Hepatocyte (in vitro differentiated cells): ENCODE measurements at regions not wholly inside any gene's neighbourhood (a gene's known extent, or its start where the extent isn't known, plus 50 kb on each side); places are given as distances from the start of the nearest gene placed in this dataset.

Source experiments
- DNase-seq: peaks from one replicate; pipeline ENCODE4 v3.0.0-alpha.2; 2016; ENCODE audit warnings: low spot score
- H2AFZ ChIP-seq: fragments of 200-600 bp; sonication (generic); 2 replicates; pipeline ENCODE4 v1.6.0; 2016; ENCODE audit warnings: antibody characterized with exemption, mild to moderate bottlenecking
- H3K27ac ChIP-seq: fragments of 200-600 bp; sonication (generic); 2 replicates; pipeline ENCODE4 v1.5.1; 2016; ENCODE audit warnings: mild to moderate bottlenecking
- H3K27me3 ChIP-seq: fragments of 200-600 bp; sonication (generic); 2 replicates; pipeline ENCODE4 v1.6.1; 2016
- H3K36me3 ChIP-seq: fragments of 200-600 bp; sonication (generic); replicated peaks from 2 replicates; pipeline ENCODE4 v1.5.1; 2016; ENCODE audit warnings: low read depth; ENCODE audit not compliant: insufficient read depth
- H3K4me1 ChIP-seq: fragments of 200-600 bp; sonication (generic); 2 replicates; pipeline ENCODE4 v1.5.1; 2016; ENCODE audit warnings: mild to moderate bottlenecking, moderate library complexity; ENCODE audit not compliant: insufficient read depth
- H3K4me2 ChIP-seq: fragments of 200-600 bp; sonication (generic); 2 replicates; pipeline ENCODE4 v1.6.0; 2016
- H3K4me3 ChIP-seq: fragments of 200-600 bp; sonication (generic); 2 replicates; pipeline ENCODE4 v1.5.1; 2016; ENCODE audit warnings: mild to moderate bottlenecking
- H3K79me2 ChIP-seq: fragments of 200-600 bp; sonication (generic); 2 replicates; pipeline ENCODE4 v1.6.0; 2017; ENCODE audit warnings: mild to moderate bottlenecking
- H3K9me2 ChIP-seq: fragments of 200-600 bp; sonication (generic); replicated peaks from 2 replicates; pipeline ENCODE4 v1.6.0; 2017; ENCODE audit warnings: mild to moderate bottlenecking; ENCODE audit not compliant: insufficient read depth
- H3K9me3 ChIP-seq: fragments of 200-600 bp; sonication (generic); 2 replicates; pipeline ENCODE4 v1.5.1; 2016; ENCODE audit warnings: low read depth, mild to moderate bottlenecking
- H4K20me1 ChIP-seq: fragments of 200-600 bp; sonication (generic); 2 replicates; pipeline ENCODE4 v1.6.0; 2016; ENCODE audit warnings: mild to moderate bottlenecking; ENCODE audit not compliant: insufficient read depth, poor library complexity, severe bottlenecking
- EZH2 ChIP-seq: fragments of 200-600 bp; sonication (generic); IDR thresholded peaks from 2 replicates; pipeline ENCODE4 v1.6.1; 2016; ENCODE audit warnings: antibody characterized with exemption, mild to moderate bottlenecking, borderline replicate concordance
- EZH2phosphoT487 ChIP-seq: fragments of 200-600 bp; sonication (generic); IDR thresholded peaks from one replicate; pipeline ENCODE4 v1.6.1; 2018; ENCODE audit warnings: antibody characterized with exemption, mild to moderate bottlenecking, low read depth, moderate library complexity; ENCODE audit not compliant: unreplicated experiment, severe bottlenecking
- WGBS: methylation state at CpG from one replicate; pipeline ENCODE4 v1.1.6; 2016; ENCODE audit warnings: low lambda C conversion rate; ENCODE audit errors: missing lambda C conversion rate; 5-methylcytosine and 5-hydroxymethylcytosine counted together
- TF ChIP-seq, protein P1 (sequence below): fragments of 200-600 bp; sonication (generic); IDR thresholded peaks from 2 replicates; pipeline ENCODE4 v1.5.1; 2016; ENCODE audit warnings: antibody characterized with exemption, mild to moderate bottlenecking; ENCODE audit not compliant: poor library complexity

- no peak overlapping the region for H2AFZ ChIP-seq
- H3K9me2 ChIP-seq: no peaks in the 10 kb centered on the region
- no peak for TF ChIP-seq EZH2phosphoT487
- TF ChIP-seq, protein P1, sequence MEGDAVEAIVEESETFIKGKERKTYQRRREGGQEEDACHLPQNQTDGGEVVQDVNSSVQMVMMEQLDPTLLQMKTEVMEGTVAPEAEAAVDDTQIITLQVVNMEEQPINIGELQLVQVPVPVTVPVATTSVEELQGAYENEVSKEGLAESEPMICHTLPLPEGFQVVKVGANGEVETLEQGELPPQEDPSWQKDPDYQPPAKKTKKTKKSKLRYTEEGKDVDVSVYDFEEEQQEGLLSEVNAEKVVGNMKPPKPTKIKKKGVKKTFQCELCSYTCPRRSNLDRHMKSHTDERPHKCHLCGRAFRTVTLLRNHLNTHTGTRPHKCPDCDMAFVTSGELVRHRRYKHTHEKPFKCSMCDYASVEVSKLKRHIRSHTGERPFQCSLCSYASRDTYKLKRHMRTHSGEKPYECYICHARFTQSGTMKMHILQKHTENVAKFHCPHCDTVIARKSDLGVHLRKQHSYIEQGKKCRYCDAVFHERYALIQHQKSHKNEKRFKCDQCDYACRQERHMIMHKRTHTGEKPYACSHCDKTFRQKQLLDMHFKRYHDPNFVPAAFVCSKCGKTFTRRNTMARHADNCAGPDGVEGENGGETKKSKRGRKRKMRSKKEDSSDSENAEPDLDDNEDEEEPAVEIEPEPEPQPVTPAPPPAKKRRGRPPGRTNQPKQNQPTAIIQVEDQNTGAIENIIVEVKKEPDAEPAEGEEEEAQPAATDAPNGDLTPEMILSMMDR: no peak
- TF ChIP-seq EZH2: no peak
- no peaks in the 10 kb centered on the region for H3K27me3 ChIP-seq
- H3K4me3 ChIP-seq: no peak overlapping the region
- H4K20me1 ChIP-seq: no peaks in the 10 kb centered on the region
- H3K36me3 ChIP-seq: no peaks in the 10 kb centered on the region
- no peak overlapping the region for H3K27ac ChIP-seq
- no peak for DNase-seq
- no peaks in the 10 kb centered on the region for H3K4me1 ChIP-seq
- H3K4me2 ChIP-seq: no peak overlapping the region
- H3K79me2 ChIP-seq: no peaks in the 10 kb centered on the region
- H3K9me3 ChIP-seq: no peaks in the 10 kb centered on the region
- WGBS: 80% methylated on average over 2 of the region's 2 CpGs
Measured at GRCh38 chr9:82356871-82357270, 368.3 kb downstream of the SPATA31D1 start.

DNA sequence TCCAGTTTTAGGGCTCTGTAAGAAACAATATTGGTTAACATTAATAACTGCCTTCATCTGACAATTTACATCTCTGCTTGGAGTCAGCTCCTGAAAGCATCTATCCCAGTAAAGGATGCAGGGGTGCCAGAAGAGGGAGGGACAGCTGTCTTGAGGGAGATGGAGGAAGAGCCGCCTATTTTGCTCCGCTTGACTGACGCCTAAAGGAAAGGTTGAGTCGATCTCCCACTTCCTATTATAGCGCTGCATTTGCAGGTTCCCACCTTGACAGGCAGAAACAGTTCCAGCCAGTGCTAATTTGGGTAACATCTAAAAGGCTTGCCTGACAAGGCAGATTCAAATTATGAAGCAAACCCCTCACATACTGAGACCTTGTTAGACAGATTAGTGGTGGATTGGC lies 374.6 kb downstream of the SPATA31D1 start:
- TF ChIP-seq, protein P1: no peak
- no peak for TF ChIP-seq EZH2
- TF ChIP-seq EZH2phosphoT487: no peak
- Histone ChIP-seq H3K4me2 (no peak overlapping the region), H3K79me2 (no peaks in the 10 kb centered on the region), H3K27me3 (no peaks in the 10 kb centered on the region), H3K4me3 (no peak overlapping the region), H2AFZ (no peak overlapping the region), H3K9me2 (no peaks in the 10 kb centered on the region), H3K4me1 (no peaks in the 10 kb centered on the region), H3K36me3 (no peaks in the 10 kb centered on the region), H3K9me3 (no peaks in the 10 kb centered on the region), H4K20me1 (no peaks in the 10 kb centered on the region), H3K27ac (no peak overlapping the region)
- no peak for DNase-seq
- WGBS: 91% methylated on average over 5 of the region's 5 CpGs

DNA sequence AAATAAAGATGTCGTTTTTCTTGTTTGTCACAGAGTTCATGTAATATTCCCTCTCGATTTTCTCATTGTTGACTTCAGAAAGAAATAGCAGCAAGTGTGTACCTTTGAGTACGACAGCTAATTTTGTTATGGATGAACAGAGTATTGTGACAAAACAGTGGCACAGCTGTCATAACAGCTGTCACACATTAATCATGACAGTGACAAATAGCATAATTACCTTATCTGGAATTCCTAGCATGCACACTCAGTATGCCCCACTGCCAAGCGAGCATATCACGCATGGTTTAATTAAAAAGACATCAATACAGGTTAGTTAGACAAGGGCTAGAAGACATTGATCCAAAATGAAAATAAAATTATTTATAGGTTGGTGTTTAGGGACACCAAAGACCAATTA lies 375.1 kb downstream of the SPATA31D1 start:
- no peaks in the 10 kb centered on the region for H3K9me2 ChIP-seq
- no peaks in the 10 kb centered on the region for H3K27me3 ChIP-seq
- H3K4me1 ChIP-seq: no peaks in the 10 kb centered on the region
- H3K9me3 ChIP-seq: no peaks in the 10 kb centered on the region
- no peak overlapping the region for H3K27ac ChIP-seq
- H3K4me3 ChIP-seq: no peak overlapping the region
- H4K20me1 ChIP-seq: no peaks in the 10 kb centered on the region
- H3K79me2 ChIP-seq: no peaks in the 10 kb centered on the region
- no peaks in the 10 kb centered on the region for H3K36me3 ChIP-seq
- WGBS: 85% methylated on average over 5 of the region's 5 CpGs
- H2AFZ ChIP-seq: no peak overlapping the region
- DNase-seq: no peak
- TF ChIP-seq, protein P1: no peak
- TF ChIP-seq EZH2 (no peak), EZH2phosphoT487 (no peak)
- H3K4me2 ChIP-seq: no peak overlapping the region

DNA sequence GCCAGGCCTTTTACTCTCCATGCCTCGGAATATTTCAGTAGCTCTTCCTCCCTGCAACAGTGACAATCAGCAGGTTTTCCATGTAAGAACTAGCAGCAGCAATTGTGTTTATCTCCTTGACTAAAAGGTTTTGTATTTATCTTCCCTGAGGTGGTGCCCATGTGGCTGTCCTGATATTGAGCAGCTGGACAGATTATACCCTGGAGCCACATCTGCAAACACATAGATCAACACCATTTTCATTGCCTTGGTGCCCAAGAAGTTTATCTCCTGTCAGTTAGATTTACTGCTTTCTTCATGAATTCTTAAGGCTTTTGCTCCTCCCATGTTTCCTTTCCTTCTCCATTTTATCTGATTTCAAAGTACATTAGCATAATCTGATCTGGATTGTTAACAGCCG lies 378.4 kb downstream of the SPATA31D1 start:
- Histone ChIP-seq H2AFZ (no peak overlapping the region), H3K27me3 (no peaks in the 10 kb centered on the region), H4K20me1 (no peaks in the 10 kb centered on the region), H3K4me2 (no peak overlapping the region), H3K9me3 (no peaks in the 10 kb centered on the region), H3K9me2 (no peaks in the 10 kb centered on the region), H3K36me3 (no peaks in the 10 kb centered on the region), H3K79me2 (no peaks in the 10 kb centered on the region), H3K4me1 (peaks cover 6% of the 10 kb centered on the region), H3K27ac (no peak overlapping the region), H3K4me3 (no peak overlapping the region)
- TF ChIP-seq, protein P1: no peak
- TF ChIP-seq EZH2phosphoT487 (no peak), EZH2 (no peak)
- 24% methylated on average over 2 of the region's 2 CpGs for WGBS
- DNase-seq: no peak
